ENCODE measurements at regions not wholly inside any gene's neighbourhood (a gene's known extent, or its start where the extent isn't known, plus 50 kb on each side); places are given as distances from the start of the nearest gene placed in this dataset.

GRCh38 chr10:31706464-31707092, 222.1 kb downstream of the ARHGAP12 start:
- no peaks in the 10 kb centered on the region for H3K36me3 ChIP-seq
- no peaks in the 10 kb centered on the region for H3K27me3 ChIP-seq
- no peak for DNase-seq
- peak overlapping the region; percentile 49 to 58 for H3K27ac ChIP-seq
- intact Hi-C loops (cut with DNase I; ENCODE audit: low total_unique reads): no loop called here
- peaks cover 0 to 9% (median 3%) of the 10 kb centered on the region in 3 donors for H3K9me3 ChIP-seq
- peaks cover 0 to 43% (median 17%) of the 10 kb centered on the region in 4 donors for H3K4me1 ChIP-seq
- no peak for TF ChIP-seq CTCF (IDR thresholded peaks at IDR 0.05)
- peak overlapping the region in 1 of 2 donors; percentile 3 for H3K4me3 ChIP-seq

DNA sequence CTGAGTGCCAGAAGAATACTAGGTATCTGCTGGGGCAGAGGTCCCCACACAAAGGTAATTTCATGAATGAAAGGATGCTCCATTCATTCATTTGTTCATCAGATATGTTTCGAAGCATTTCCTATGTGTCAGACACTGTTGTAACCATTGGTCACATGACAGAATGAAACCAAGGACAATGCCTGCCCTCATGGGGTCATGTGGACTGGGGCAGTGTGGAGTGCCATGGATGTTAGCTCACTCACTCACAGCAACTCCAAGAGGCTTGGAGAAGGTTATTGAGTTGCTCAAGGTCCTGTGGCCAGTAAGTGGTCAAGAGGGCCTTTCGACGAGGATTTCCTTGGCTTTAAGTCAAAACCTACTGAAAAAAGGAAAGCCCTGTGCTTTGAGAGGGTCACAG, 223.5 kb downstream of the ARHGAP12 start:
- intact Hi-C loops (cut with DNase I; ENCODE audit: low total_unique reads): no loop called here
- Histone ChIP-seq H3K4me1 (peaks cover 0 to 58% (median 30%) of the 10 kb centered on the region in 4 donors), H3K27ac (peak overlapping the region in 1 of 2 donors; percentile 23), H3K36me3 (no peaks in the 10 kb centered on the region), H3K9me3 (no peaks in the 10 kb centered on the region), H3K4me3 (no peak overlapping the region), H3K27me3 (no peaks in the 10 kb centered on the region)
- TF ChIP-seq CTCF (IDR thresholded peaks at IDR 0.05): no peak
- no peak for DNase-seq

GRCh38 chr10:31704195-31704594, 224.4 kb downstream of the ARHGAP12 start:
- no peak overlapping the region for H3K4me3 ChIP-seq
- no peaks in the 10 kb centered on the region for H3K27me3 ChIP-seq
- no peak for TF ChIP-seq CTCF (IDR thresholded peaks at IDR 0.05)
- H3K27ac ChIP-seq: no peak overlapping the region
- no peaks in the 10 kb centered on the region for H3K36me3 ChIP-seq
- H3K4me1 ChIP-seq: peaks cover 0 to 67% (median 38%) of the 10 kb centered on the region in 4 donors
- H3K9me3 ChIP-seq: no peaks in the 10 kb centered on the region
- peak; percentile 79 to 85 for DNase-seq
- intact Hi-C loops (cut with DNase I; ENCODE audit: low total_unique reads): no loop called here

DNA sequence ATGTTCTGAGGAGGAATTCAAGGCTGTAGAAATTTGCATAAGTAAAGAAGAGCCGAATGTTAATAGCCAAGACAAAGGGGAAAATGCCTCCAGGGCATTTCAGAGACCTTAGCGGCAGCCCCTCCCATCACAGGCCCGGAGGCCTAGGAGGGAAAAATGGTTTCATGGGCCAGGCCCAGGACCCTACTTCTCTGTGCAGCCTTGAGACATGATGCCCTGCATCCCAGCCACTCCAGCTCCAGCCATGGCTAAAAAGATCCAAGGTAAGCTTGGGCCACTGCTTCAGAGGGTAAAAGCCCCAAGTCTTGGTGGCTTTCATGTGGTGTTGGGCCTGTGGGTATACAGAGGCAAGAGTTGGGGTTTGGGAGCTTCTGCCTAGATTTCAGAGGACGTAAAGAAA, 225.7 kb downstream of the ARHGAP12 start:
- Histone ChIP-seq H3K36me3 (no peaks in the 10 kb centered on the region), H3K9me3 (no peaks in the 10 kb centered on the region), H3K27ac (no peak overlapping the region), H3K27me3 (no peaks in the 10 kb centered on the region), H3K4me3 (no peak overlapping the region), H3K4me1 (peaks cover 0 to 69% (median 42%) of the 10 kb centered on the region in 4 donors)
- no peak for TF ChIP-seq CTCF (IDR thresholded peaks at IDR 0.05)
- DNase-seq: no peak
- intact Hi-C loops (cut with DNase I; ENCODE audit: low total_unique reads): no loop called here

GRCh38 chr10:31702005-31702404, 226.6 kb downstream of the ARHGAP12 start:
- no peak for TF ChIP-seq CTCF (IDR thresholded peaks at IDR 0.05)
- Histone ChIP-seq H3K4me1 (peaks cover 0 to 69% (median 42%) of the 10 kb centered on the region in 4 donors), H3K4me3 (no peak overlapping the region), H3K27me3 (no peaks in the 10 kb centered on the region), H3K27ac (peak overlapping the region; percentile 84 to 93), H3K9me3 (no peaks in the 10 kb centered on the region), H3K36me3 (no peaks in the 10 kb centered on the region)
- DNase-seq: no peak
- intact Hi-C loops (cut with DNase I; ENCODE audit: low total_unique reads): no loop called here

Measured in tibial artery (tissue), 4 donors.